Neural cell (in vitro differentiated cells): ENCODE measurements at regions not wholly inside any gene's neighbourhood (a gene's known extent, or its start where the extent isn't known, plus 50 kb on each side); places are given as distances from the start of the nearest gene placed in this dataset.

Source experiments
- H2AFZ ChIP-seq: fragments of 200-600, 300-800 bp; sonication (generic), shearing (Covaris generic); 2 replicates; pipeline ENCODE4 v1.6.0; 2014; ENCODE audit warnings: low read depth, mild to moderate bottlenecking, antibody characterized with exemption, low read length, moderate library complexity
- H3F3A ChIP-seq: fragments of 200-600 bp; shearing (Covaris generic); 2 replicates; pipeline ENCODE4 v1.6.1; 2016; ENCODE audit warnings: mild to moderate bottlenecking, moderate library complexity, mixed read lengths, antibody characterized with exemption, low read length; ENCODE audit not compliant: insufficient read depth, poor library complexity, severe bottlenecking
- H3K27ac ChIP-seq: fragments of 200-600, 300-800 bp; sonication (generic), shearing (Covaris generic); 2 replicates; pipeline ENCODE4 v1.5.1; 2014; ENCODE audit warnings: mild to moderate bottlenecking, low read length, moderate library complexity
- H3K27me3 ChIP-seq: fragments of 300-800, 200-600 bp; sonication (generic), shearing (Covaris generic); 2 replicates; pipeline ENCODE4 v1.6.0; 2014; ENCODE audit warnings: mild to moderate bottlenecking, low read depth, low read length, moderate library complexity; ENCODE audit not compliant: insufficient read depth
- H3K36me3 ChIP-seq: fragments of 300-800, 200-600 bp; sonication (generic), shearing (Covaris generic); 2 replicates; pipeline ENCODE4 v1.5.1; 2014; ENCODE audit warnings: mild to moderate bottlenecking, antibody characterized with exemption, low read length, moderate library complexity; ENCODE audit not compliant: insufficient read depth
- H3K4me2 ChIP-seq: fragments of 300-800, 200-600 bp; sonication (generic), shearing (Covaris generic); 2 replicates; pipeline ENCODE4 v1.6.0; 2014; ENCODE audit warnings: mild to moderate bottlenecking, low read length
- H3K4me3 ChIP-seq: fragments of 300-800, 200-600 bp; sonication (generic), shearing (Covaris generic); 2 replicates; pipeline ENCODE4 v1.5.1; 2014; ENCODE audit warnings: mild to moderate bottlenecking, low read length, moderate library complexity
- H3K79me2 ChIP-seq: fragments of 200-600 bp; shearing (Covaris generic); replicated peaks from 2 replicates; pipeline ENCODE4 v1.6.0; 2014; ENCODE audit warnings: mild to moderate bottlenecking, low read length, moderate library complexity; ENCODE audit not compliant: insufficient read depth
- H3K9ac ChIP-seq: fragments of 300-800, 200-600 bp; sonication (generic), shearing (Covaris generic); 2 replicates; pipeline ENCODE4 v1.6.1; 2016; ENCODE audit warnings: mild to moderate bottlenecking, low read length, mixed read lengths
- H3K9me2 ChIP-seq: fragments of 200-600 bp; shearing (Covaris generic); 2 replicates; pipeline ENCODE4 v1.6.1; 2016; ENCODE audit warnings: mild to moderate bottlenecking, low read length, mixed read lengths; ENCODE audit not compliant: insufficient read depth
- H3K9me3 ChIP-seq: fragments of 200-600, 300-800 bp; sonication (generic), shearing (Covaris generic); 2 replicates; pipeline ENCODE4 v1.6.1; 2016; ENCODE audit warnings: mild to moderate bottlenecking, mixed run types, low read length, moderate library complexity, mixed read lengths
- H4K20me1 ChIP-seq: fragments of 200-600 bp; shearing (Covaris generic); 2 replicates; pipeline ENCODE4 v1.6.1; 2016; ENCODE audit warnings: mild to moderate bottlenecking, mixed run types; ENCODE audit not compliant: insufficient read depth
- CTCF ChIP-seq: fragments of 450-650 bp; IDR thresholded peaks from 2 replicates; pipeline ENCODE4 v1.5.1; 2014; ENCODE audit warnings: antibody characterized with exemption, mild to moderate bottlenecking, moderate library complexity; ENCODE audit not compliant: poor library complexity, severe bottlenecking
- EP300 ChIP-seq: fragments of 450-650 bp; conservative IDR thresholded peaks from 2 replicates; pipeline ENCODE4 v1.6.1; 2014; ENCODE audit warnings: antibody characterized with exemption, mild to moderate bottlenecking, moderate library complexity; ENCODE audit not compliant: poor library complexity, severe bottlenecking
- EZH2 ChIP-seq: fragments of 200-600, 300-800 bp; shearing (Covaris generic), sonication (generic); IDR thresholded peaks from 2 replicates; pipeline ENCODE4 v1.6.1; 2014; ENCODE audit warnings: antibody characterized with exemption, low read length, borderline replicate concordance, mild to moderate bottlenecking; ENCODE audit not compliant: insufficient read depth, poor library complexity, severe bottlenecking
- MXI1 ChIP-seq: fragments of 450-650 bp; conservative IDR thresholded peaks from 2 replicates; pipeline ENCODE4 v1.6.1; 2014; ENCODE audit warnings: antibody characterized with exemption, mild to moderate bottlenecking; ENCODE audit not compliant: poor library complexity, severe bottlenecking
- POLR2AphosphoS5 ChIP-seq: IDR thresholded peaks from 2 replicates; pipeline ENCODE4 v1.6.1; 2012
- RAD21 ChIP-seq: fragments of 450-650 bp; conservative IDR thresholded peaks from 2 replicates; pipeline ENCODE4 v1.6.1; 2014; ENCODE audit warnings: antibody characterized with exemption, mild to moderate bottlenecking, moderate library complexity
- REST ChIP-seq: IDR thresholded peaks from 2 replicates; pipeline ENCODE4 v1.6.1; 2012; ENCODE audit warnings: borderline replicate concordance
- SMC3 ChIP-seq: fragments of 450-650 bp; conservative IDR thresholded peaks from 2 replicates; pipeline ENCODE4 v1.6.1; 2014; ENCODE audit warnings: antibody characterized with exemption, mild to moderate bottlenecking, moderate library complexity; ENCODE audit not compliant: poor library complexity
- TAF1 ChIP-seq: IDR thresholded peaks from 2 replicates; pipeline ENCODE4 v1.6.1; 2012; ENCODE audit warnings: low read depth

- Histone ChIP-seq H3K27me3 (no peaks in the 10 kb centered on the region), H3K4me2 (no peak overlapping the region), H2AFZ (no peak overlapping the region), H3K36me3 (no peaks in the 10 kb centered on the region), H3K9me3 (no peaks in the 10 kb centered on the region), H3K9ac (no peak overlapping the region), H3K27ac (no peak overlapping the region), H3K9me2 (no peaks in the 10 kb centered on the region), H3K79me2 (no peaks in the 10 kb centered on the region), H3K4me3 (no peak overlapping the region), H4K20me1 (no peaks in the 10 kb centered on the region), H3F3A (no peaks in the 10 kb centered on the region)
- no peak for TF ChIP-seq TAF1
- no peak for TF ChIP-seq CTCF
- TF ChIP-seq REST = no peak
- no peak for TF ChIP-seq SMC3
- TF ChIP-seq EZH2 = no peak
- TF ChIP-seq MXI1 = no peak
- TF ChIP-seq RAD21 = no peak
- no peak for TF ChIP-seq POLR2AphosphoS5
Observed at GRCh38 chr13:109904218-109904617, 117.8 kb upstream of the IRS2 start.

GRCh38 chr13:109900741-109901140 lies 114.4 kb upstream of the IRS2 start:
- no peak for TF ChIP-seq MXI1
- no peak for TF ChIP-seq REST
- TF ChIP-seq SMC3 = no peak
- TF ChIP-seq POLR2AphosphoS5 = no peak
- TF ChIP-seq EP300 = no peak
- TF ChIP-seq TAF1 = no peak
- no peak for TF ChIP-seq EZH2
- no peak for TF ChIP-seq CTCF
- TF ChIP-seq RAD21 = no peak

More at GRCh38 chr13:109900741-109901140, 114.4 kb upstream of the IRS2 start:
- Histone ChIP-seq H3K9ac (no peak overlapping the region), H3K27ac (no peak overlapping the region), H2AFZ (no peak overlapping the region), H3K9me3 (no peaks in the 10 kb centered on the region), H3K4me2 (no peak overlapping the region), H3K36me3 (no peaks in the 10 kb centered on the region), H3K9me2 (no peaks in the 10 kb centered on the region), H3F3A (no peaks in the 10 kb centered on the region), H3K4me3 (no peak overlapping the region), H3K27me3 (no peaks in the 10 kb centered on the region), H4K20me1 (no peaks in the 10 kb centered on the region), H3K79me2 (no peaks in the 10 kb centered on the region)
